Endothelial cell (in vitro differentiated cells): ENCODE measurements at regions not wholly inside any gene's neighbourhood (a gene's known extent, or its start where the extent isn't known, plus 50 kb on each side); places are given as distances from the start of the nearest gene placed in this dataset.

Source experiments
- DNase-seq: peaks from one replicate; pipeline ENCODE4 v3.0.0; 2021; ENCODE audit warnings: low spot score
- H3K27ac Mint-ChIP-seq: one replicate; pipeline ENCODE4 v1.8.0; 2021; ENCODE audit warnings: mixed read lengths, inconsistent platforms; ENCODE audit not compliant: unreplicated experiment
- H3K27me3 Mint-ChIP-seq: one replicate; pipeline ENCODE4 v1.8.0; 2021; ENCODE audit warnings: mild to moderate bottlenecking, moderate library complexity, mixed read lengths, inconsistent platforms; ENCODE audit not compliant: unreplicated experiment
- H3K36me3 Mint-ChIP-seq: one replicate; pipeline ENCODE4 v1.8.0; 2021; ENCODE audit warnings: mild to moderate bottlenecking, low read depth, mixed read lengths, inconsistent platforms; ENCODE audit not compliant: unreplicated experiment
- H3K4me1 Mint-ChIP-seq: one replicate; pipeline ENCODE4 v1.8.0; 2021; ENCODE audit warnings: mild to moderate bottlenecking, mixed read lengths, inconsistent platforms; ENCODE audit not compliant: unreplicated experiment
- H3K4me3 Mint-ChIP-seq: one replicate; pipeline ENCODE4 v1.8.0; 2021; ENCODE audit warnings: mild to moderate bottlenecking, mixed read lengths, inconsistent platforms; ENCODE audit not compliant: unreplicated experiment
- H3K9me3 Mint-ChIP-seq: one replicate; pipeline ENCODE4 v1.8.0; 2021; ENCODE audit warnings: mixed read lengths, inconsistent platforms; ENCODE audit not compliant: unreplicated experiment
- CTCF ChIP-seq: fragments of 200-600 bp; sonication (generic); IDR thresholded peaks from one replicate; pipeline ENCODE4 v1.5.0; 2021; ENCODE audit warnings: antibody characterized with exemption; ENCODE audit not compliant: unreplicated experiment

- Mint-ChIP-seq H3K36me3 (no peaks in the 10 kb centered on the region), H3K27me3 (no peaks in the 10 kb centered on the region), H3K4me1 (no peaks in the 10 kb centered on the region), H3K9me3 (no peaks in the 10 kb centered on the region), H3K27ac (no peak overlapping the region), H3K4me3 (no peak overlapping the region)
- TF ChIP-seq CTCF: no peak
- no peak for DNase-seq
Observed at GRCh38 chr15:88321271-88321670, 64.7 kb upstream of the NTRK3 start.

GRCh38 chr15:88316586-88316985 lies 60.0 kb upstream of the NTRK3 start:
- Mint-ChIP-seq H3K4me1 (no peaks in the 10 kb centered on the region), H3K9me3 (no peaks in the 10 kb centered on the region), H3K27ac (no peak overlapping the region), H3K36me3 (no peaks in the 10 kb centered on the region), H3K4me3 (no peak overlapping the region), H3K27me3 (peaks cover 2% of the 10 kb centered on the region)
- no peak for TF ChIP-seq CTCF
- DNase-seq: no peak

GRCh38 chr15:88315221-88315878 lies 58.8 kb upstream of the NTRK3 start:
- H3K27ac Mint-ChIP-seq: no peak overlapping the region

GRCh38 chr15:88312941-88313579 lies 56.5 kb upstream of the NTRK3 start:
- H3K4me3 Mint-ChIP-seq: no peak overlapping the region
- TF ChIP-seq CTCF: no peak
- H3K27ac Mint-ChIP-seq: no peak overlapping the region
- H3K9me3 Mint-ChIP-seq: no peaks in the 10 kb centered on the region
- no peak for DNase-seq
- H3K36me3 Mint-ChIP-seq: no peaks in the 10 kb centered on the region
- H3K27me3 Mint-ChIP-seq: peaks cover 2% of the 10 kb centered on the region
- no peaks in the 10 kb centered on the region for H3K4me1 Mint-ChIP-seq

More at GRCh38 chr15:88315221-88315878, 58.8 kb upstream of the NTRK3 start:
- H3K9me3 Mint-ChIP-seq: no peaks in the 10 kb centered on the region
- no peak for TF ChIP-seq CTCF
- no peak for DNase-seq
- no peaks in the 10 kb centered on the region for H3K36me3 Mint-ChIP-seq
- no peaks in the 10 kb centered on the region for H3K4me1 Mint-ChIP-seq
- H3K4me3 Mint-ChIP-seq: no peak overlapping the region
- peaks cover 2% of the 10 kb centered on the region for H3K27me3 Mint-ChIP-seq

- H3K4me1 Mint-ChIP-seq: no peaks in the 10 kb centered on the region
- no peaks in the 10 kb centered on the region for H3K9me3 Mint-ChIP-seq
- H3K36me3 Mint-ChIP-seq: no peaks in the 10 kb centered on the region
- H3K27me3 Mint-ChIP-seq: peaks cover 2% of the 10 kb centered on the region
- TF ChIP-seq CTCF: no peak
- no peak overlapping the region for H3K4me3 Mint-ChIP-seq
- H3K27ac Mint-ChIP-seq: no peak overlapping the region
- DNase-seq: no peak
Observed at GRCh38 chr15:88309363-88309762, 52.8 kb upstream of the NTRK3 start.
